ENCODE measurements at regions not wholly inside any gene's neighbourhood (a gene's known extent, or its start where the extent isn't known, plus 50 kb on each side); places are given as distances from the start of the nearest gene placed in this dataset.

GRCh38 chr7:46695051-46695708 lies 774.1 kb upstream of the IGFBP3 start:
- Histone ChIP-seq H3K27me3 (no peaks in the 10 kb centered on the region), H3K27ac (no peak overlapping the region), H3K4me1 (no peaks in the 10 kb centered on the region), H3K9me3 (no peaks in the 10 kb centered on the region), H3K36me3 (no peaks in the 10 kb centered on the region), H3K4me3 (no peak overlapping the region)
- TF ChIP-seq CTCF (IDR thresholded peaks at IDR 0.05) = no peak
- intact Hi-C loops (cut with DNase I) = no loop called here
- DNase-seq (ENCODE audit: low spot score in 2 of 2) = no peak

DNA sequence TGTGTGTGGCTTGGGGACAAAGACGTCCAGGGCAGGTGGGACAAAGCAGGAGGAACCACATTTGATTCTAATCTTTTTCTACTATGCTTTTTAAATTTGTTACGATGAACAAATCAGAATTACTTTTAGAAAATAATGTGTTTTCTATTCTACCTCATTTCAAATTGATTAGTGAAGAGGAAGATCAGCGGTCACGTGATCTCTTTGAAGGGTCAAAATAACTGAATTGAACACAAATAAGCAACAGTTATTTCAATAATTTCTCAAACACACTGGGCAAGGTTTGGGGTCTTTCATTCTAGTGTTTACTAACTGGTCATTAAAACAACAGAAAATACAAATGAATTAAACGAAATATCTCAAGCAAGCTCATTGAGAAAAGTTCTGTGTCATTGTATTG lies 773.0 kb upstream of the IGFBP3 start:
- Histone ChIP-seq H3K27me3 (no peaks in the 10 kb centered on the region), H3K27ac (no peak overlapping the region), H3K4me3 (no peak overlapping the region), H3K9me3 (no peaks in the 10 kb centered on the region), H3K4me1 (no peaks in the 10 kb centered on the region), H3K36me3 (no peaks in the 10 kb centered on the region)
- intact Hi-C loops (cut with DNase I) = no loop called here
- no peak for TF ChIP-seq CTCF (IDR thresholded peaks at IDR 0.05)
- DNase-seq (ENCODE audit: low spot score in 2 of 2) = no peak

GRCh38 chr7:46687203-46687602 lies 766.1 kb upstream of the IGFBP3 start:
- no peak for TF ChIP-seq CTCF (IDR thresholded peaks at IDR 0.05)
- Histone ChIP-seq H3K4me3 (no peak overlapping the region), H3K4me1 (peaks cover under 1 to 2% of the 10 kb centered on the region in 2 donors), H3K9me3 (no peaks in the 10 kb centered on the region), H3K27me3 (no peaks in the 10 kb centered on the region), H3K27ac (no peak overlapping the region), H3K36me3 (no peaks in the 10 kb centered on the region)
- no peak for DNase-seq (ENCODE audit: low spot score in 2 of 2)
- intact Hi-C loops (cut with DNase I) = no loop called here

DNA sequence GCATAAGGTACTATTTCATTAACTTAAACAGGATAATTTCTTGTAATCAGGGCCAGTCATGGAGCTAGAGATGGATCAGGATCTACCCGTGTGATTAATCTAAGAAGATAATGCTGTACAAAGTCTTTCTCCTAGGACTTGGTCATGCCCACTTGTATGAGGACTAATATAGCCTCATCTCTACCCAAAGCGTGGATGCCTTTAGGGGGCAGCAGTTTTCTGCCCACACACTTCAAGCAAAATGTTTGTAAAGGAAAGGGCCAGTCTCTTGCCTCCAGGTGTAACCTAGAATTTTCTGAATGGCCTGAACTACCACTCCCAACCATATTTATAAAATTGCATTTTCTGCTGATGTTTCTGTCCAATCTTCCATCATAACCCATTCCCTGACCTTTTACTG lies 764.0 kb upstream of the IGFBP3 start:
- TF ChIP-seq CTCF (IDR thresholded peaks at IDR 0.05) = no peak
- DNase-seq (ENCODE audit: low spot score in 2 of 2) = no peak
- Histone ChIP-seq H3K27me3 (no peaks in the 10 kb centered on the region), H3K27ac (no peak overlapping the region), H3K4me3 (no peak overlapping the region), H3K4me1 (peaks cover 4 to 9% of the 10 kb centered on the region in 2 donors), H3K36me3 (no peaks in the 10 kb centered on the region), H3K9me3 (no peaks in the 10 kb centered on the region)
- intact Hi-C loops (cut with DNase I) = no loop called here

- H3K9me3 ChIP-seq = no peaks in the 10 kb centered on the region
- H3K4me1 ChIP-seq = peaks cover 4 to 9% of the 10 kb centered on the region in 2 donors
- intact Hi-C loops (cut with DNase I) = no loop called here
- no peaks in the 10 kb centered on the region for H3K36me3 ChIP-seq
- no peak for TF ChIP-seq CTCF (IDR thresholded peaks at IDR 0.05)
- H3K27me3 ChIP-seq = no peaks in the 10 kb centered on the region
- DNase-seq (ENCODE audit: low spot score in 2 of 2) = no peak
- no peak overlapping the region for H3K4me3 ChIP-seq
- no peak overlapping the region for H3K27ac ChIP-seq
These were observed 762.0 kb upstream of the IGFBP3 start for GRCh38 chr7:46682836-46683624.

Measured in ascending aorta (tissue), 2 donors.